GM23338 (cell line): ENCODE measurements at regions not wholly inside any gene's neighbourhood (a gene's known extent, or its start where the extent isn't known, plus 50 kb on each side); places are given as distances from the start of the nearest gene placed in this dataset.

Experiments
- ATAC-seq: fragments of 200-7000 bp; cut with Tn5 transposase; 3 replicates; pipeline ENCODE4 v1.9.1; 2020
- DNase-seq: peaks from one replicate; pipeline ENCODE4 v3.0.0-alpha.2; 2015; ENCODE audit warnings: low spot score
- H2AFZ ChIP-seq: fragments of 200-600 bp; sonication (generic); 2 replicates; pipeline ENCODE4 v1.8.0; 2016; ENCODE audit warnings: antibody characterized with exemption, mild to moderate bottlenecking, moderate library complexity
- H3F3A ChIP-seq: fragments of 200-600 bp; sonication (generic); replicated peaks from 2 replicates; pipeline ENCODE4 v1.8.0; 2017; ENCODE audit warnings: antibody characterized with exemption, mixed run types, low read depth
- H3K27ac ChIP-seq: fragments of 200-600 bp; sonication (generic); 2 replicates; pipeline ENCODE4 v1.6.1; 2016; ENCODE audit warnings: low read depth
- H3K27me3 ChIP-seq: fragments of 200-600 bp; sonication (generic); 2 replicates; pipeline ENCODE4 v1.8.0; 2016; ENCODE audit warnings: mild to moderate bottlenecking, mixed run types, moderate library complexity; ENCODE audit not compliant: insufficient read depth
- H3K36me3 ChIP-seq: fragments of 200-600 bp; sonication (generic); 2 replicates; pipeline ENCODE4 v1.8.0; 2016; ENCODE audit warnings: mild to moderate bottlenecking; ENCODE audit not compliant: insufficient read depth
- H3K4me1 ChIP-seq: fragments of 200-600 bp; sonication (generic); 2 replicates; pipeline ENCODE4 v1.8.0; 2016; ENCODE audit warnings: mild to moderate bottlenecking, moderate library complexity; ENCODE audit not compliant: insufficient read depth
- H3K4me2 ChIP-seq: fragments of 200-600 bp; sonication (generic); 2 replicates; pipeline ENCODE4 v1.7.1; 2017; ENCODE audit warnings: mixed run types
- H3K4me3 ChIP-seq: fragments of 200-600 bp; sonication (generic); 2 replicates; pipeline ENCODE4 v1.6.1; 2016; ENCODE audit warnings: mixed run types
- H3K79me2 ChIP-seq: fragments of 200-600 bp; sonication (generic); replicated peaks from 2 replicates; pipeline ENCODE4 v1.8.0; 2017; ENCODE audit warnings: mild to moderate bottlenecking; ENCODE audit not compliant: insufficient read depth
- H3K9me2 ChIP-seq: fragments of 200-600 bp; sonication (generic); 2 replicates; pipeline ENCODE4 v1.8.0; 2017; ENCODE audit not compliant: insufficient read depth
- H4K20me1 ChIP-seq: fragments of 200-600 bp; sonication (generic); replicated peaks from 2 replicates; pipeline ENCODE4 v1.8.0; 2017; ENCODE audit warnings: mild to moderate bottlenecking; ENCODE audit not compliant: insufficient read depth
- H3K27ac Mint-ChIP-seq: 2 replicates; pipeline ENCODE4 v1.8.0; 2020; ENCODE audit warnings: inconsistent platforms, mild to moderate bottlenecking, moderate library complexity, mixed read lengths
- H3K27me3 Mint-ChIP-seq: 3 replicates; pipeline ENCODE4 v1.8.0; 2022; ENCODE audit warnings: low read depth, mild to moderate bottlenecking, moderate library complexity, mixed read lengths, inconsistent platforms; ENCODE audit not compliant: insufficient read depth, poor library complexity
- H3K36me3 Mint-ChIP-seq: 3 replicates; pipeline ENCODE4 v1.8.0; 2021; ENCODE audit warnings: low read depth, mild to moderate bottlenecking, inconsistent platforms, moderate library complexity, mixed read lengths
- H3K4me1 Mint-ChIP-seq: 3 replicates; pipeline ENCODE4 v1.8.0; 2020; ENCODE audit warnings: mild to moderate bottlenecking, inconsistent platforms, mixed read lengths
- H3K4me3 Mint-ChIP-seq: 3 replicates; pipeline ENCODE4 v1.8.0; 2021; ENCODE audit warnings: moderate library complexity, mild to moderate bottlenecking, inconsistent platforms, mixed read lengths
- H3K9me3 Mint-ChIP-seq: 3 replicates; pipeline ENCODE4 v1.8.0; 2020; ENCODE audit warnings: moderate library complexity, mild to moderate bottlenecking, inconsistent platforms, mixed read lengths
- CREB1 ChIP-seq: fragments of 250-450 bp; sonication (Bioruptor Pico); IDR thresholded peaks from 2 replicates; pipeline ENCODE4 v1.5.0; 2020; ENCODE audit warnings: low read depth, mild to moderate bottlenecking, moderate library complexity
- CTCF ChIP-seq, 2 experiments: fragments of 200-600 bp in 1 of 2; sonication (generic) in 1 of 2; conservative IDR thresholded peaks; 2 replicates each; pipeline versions ENCODE4 v1.5.1 to v1.6.1; 2016 to 2017; ENCODE audit warnings: antibody characterized with exemption in 2 of 2, low read depth in 2 of 2, mild to moderate bottlenecking in 2 of 2, moderate library complexity in 1 of 2
- EZH2 ChIP-seq: fragments of 200-600 bp; sonication (generic); IDR thresholded peaks from one replicate; pipeline ENCODE4 v1.8.0; 2017; ENCODE audit warnings: antibody characterized with exemption, mild to moderate bottlenecking, low read depth; ENCODE audit not compliant: unreplicated experiment
- EZH2phosphoT487 ChIP-seq: fragments of 200-600 bp; sonication (generic); IDR thresholded peaks from one replicate; pipeline ENCODE4 v1.8.1; 2018; ENCODE audit warnings: antibody characterized with exemption; ENCODE audit not compliant: unreplicated experiment
- NANOG ChIP-seq: IDR thresholded peaks from 2 replicates; pipeline ENCODE4 v1.6.1; 2016; ENCODE audit warnings: antibody characterized with exemption, borderline replicate concordance
- POLR2AphosphoS5 ChIP-seq: IDR thresholded peaks from 2 replicates; pipeline ENCODE4 v1.6.1; 2016; ENCODE audit warnings: antibody characterized with exemption, low read depth
- ZNF331 ChIP-seq: fragments of 250-450 bp; sonication (Bioruptor Pico); IDR thresholded peaks from 2 replicates; pipeline ENCODE4 v1.5.0; 2020; ENCODE audit warnings: low read depth, mild to moderate bottlenecking, moderate library complexity
- TF ChIP-seq, protein P1 (sequence below): IDR thresholded peaks from 2 replicates; pipeline ENCODE4 v1.6.1; 2016; ENCODE audit warnings: antibody characterized with exemption
- TF ChIP-seq, protein P2 (sequence below): fragments of 250-450 bp; sonication (Bioruptor Pico); IDR thresholded peaks from 2 replicates; pipeline ENCODE4 v1.5.0; 2020; ENCODE audit warnings: mild to moderate bottlenecking, moderate library complexity

- TF ChIP-seq, protein P1, sequence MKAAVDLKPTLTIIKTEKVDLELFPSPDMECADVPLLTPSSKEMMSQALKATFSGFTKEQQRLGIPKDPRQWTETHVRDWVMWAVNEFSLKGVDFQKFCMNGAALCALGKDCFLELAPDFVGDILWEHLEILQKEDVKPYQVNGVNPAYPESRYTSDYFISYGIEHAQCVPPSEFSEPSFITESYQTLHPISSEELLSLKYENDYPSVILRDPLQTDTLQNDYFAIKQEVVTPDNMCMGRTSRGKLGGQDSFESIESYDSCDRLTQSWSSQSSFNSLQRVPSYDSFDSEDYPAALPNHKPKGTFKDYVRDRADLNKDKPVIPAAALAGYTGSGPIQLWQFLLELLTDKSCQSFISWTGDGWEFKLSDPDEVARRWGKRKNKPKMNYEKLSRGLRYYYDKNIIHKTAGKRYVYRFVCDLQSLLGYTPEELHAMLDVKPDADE: no peak
- no peak for TF ChIP-seq CREB1
- TF ChIP-seq NANOG: no peak
- TF ChIP-seq EZH2: no peak
Measured at GRCh38 chr18:56278421-56279003, 359.9 kb downstream of the TXNL1 start (continued).

GRCh38 chr18:56276466-56276865 is 361.9 kb downstream of the TXNL1 start:
- Histone ChIP-seq H3K4me3 (no peak overlapping the region), H3F3A (no peaks in the 10 kb centered on the region), H3K27ac (no peak overlapping the region), H3K4me2 (no peak overlapping the region), H3K9me2 (peaks cover 14% of the 10 kb centered on the region; the same call in 1 of the 2 replicates), H3K79me2 (no peaks in the 10 kb centered on the region), H4K20me1 (no peaks in the 10 kb centered on the region), H3K4me1 (peaks cover 18% of the 10 kb centered on the region), H2AFZ (no peak overlapping the region), H3K36me3 (no peaks in the 10 kb centered on the region), H3K27me3 (no peaks in the 10 kb centered on the region)
- no peaks in the 10 kb centered on the region for H3K27me3 Mint-ChIP-seq
- no peaks in the 10 kb centered on the region for H3K36me3 Mint-ChIP-seq
- no peak for ATAC-seq
- peaks cover 23% of the 10 kb centered on the region for H3K4me1 Mint-ChIP-seq
- no peak for DNase-seq
- no peak overlapping the region for H3K4me3 Mint-ChIP-seq
- TF ChIP-seq CREB1: no peak
- no peak for TF ChIP-seq NANOG
- no peak for TF ChIP-seq EZH2phosphoT487
- no peak for TF ChIP-seq ZNF331 (CRISPR knock-in tag)
- H3K9me3 Mint-ChIP-seq: no peaks in the 10 kb centered on the region; the same call in 2 of the 3 replicates
- no peak overlapping the region for H3K27ac Mint-ChIP-seq

- Histone ChIP-seq H3F3A (no peaks in the 10 kb centered on the region), H3K4me3 (no peak overlapping the region), H3K4me1 (peaks cover 12% of the 10 kb centered on the region), H3K9me2 (peaks cover 19% of the 10 kb centered on the region), H3K27me3 (no peaks in the 10 kb centered on the region), H3K27ac (no peak overlapping the region), H3K79me2 (no peaks in the 10 kb centered on the region), H3K36me3 (no peaks in the 10 kb centered on the region), H3K4me2 (no peak overlapping the region), H4K20me1 (no peaks in the 10 kb centered on the region), H2AFZ (no peak overlapping the region)
- ATAC-seq: no peak
- Mint-ChIP-seq H3K27ac (no peak overlapping the region), H3K36me3 (no peaks in the 10 kb centered on the region), H3K4me3 (no peak overlapping the region), H3K27me3 (no peaks in the 10 kb centered on the region), H3K9me3 (no peaks in the 10 kb centered on the region; the same call in 2 of the 3 replicates), H3K4me1 (peaks cover 15% of the 10 kb centered on the region)
- no peak for DNase-seq
- TF ChIP-seq POLR2AphosphoS5 (no peak), EZH2phosphoT487 (no peak), NANOG (no peak), CTCF (conservative IDR thresholded peaks at IDR 0.05; ENCODE audit: low read depth in 2 of 2) (no peak)
- TF ChIP-seq, protein P2, sequence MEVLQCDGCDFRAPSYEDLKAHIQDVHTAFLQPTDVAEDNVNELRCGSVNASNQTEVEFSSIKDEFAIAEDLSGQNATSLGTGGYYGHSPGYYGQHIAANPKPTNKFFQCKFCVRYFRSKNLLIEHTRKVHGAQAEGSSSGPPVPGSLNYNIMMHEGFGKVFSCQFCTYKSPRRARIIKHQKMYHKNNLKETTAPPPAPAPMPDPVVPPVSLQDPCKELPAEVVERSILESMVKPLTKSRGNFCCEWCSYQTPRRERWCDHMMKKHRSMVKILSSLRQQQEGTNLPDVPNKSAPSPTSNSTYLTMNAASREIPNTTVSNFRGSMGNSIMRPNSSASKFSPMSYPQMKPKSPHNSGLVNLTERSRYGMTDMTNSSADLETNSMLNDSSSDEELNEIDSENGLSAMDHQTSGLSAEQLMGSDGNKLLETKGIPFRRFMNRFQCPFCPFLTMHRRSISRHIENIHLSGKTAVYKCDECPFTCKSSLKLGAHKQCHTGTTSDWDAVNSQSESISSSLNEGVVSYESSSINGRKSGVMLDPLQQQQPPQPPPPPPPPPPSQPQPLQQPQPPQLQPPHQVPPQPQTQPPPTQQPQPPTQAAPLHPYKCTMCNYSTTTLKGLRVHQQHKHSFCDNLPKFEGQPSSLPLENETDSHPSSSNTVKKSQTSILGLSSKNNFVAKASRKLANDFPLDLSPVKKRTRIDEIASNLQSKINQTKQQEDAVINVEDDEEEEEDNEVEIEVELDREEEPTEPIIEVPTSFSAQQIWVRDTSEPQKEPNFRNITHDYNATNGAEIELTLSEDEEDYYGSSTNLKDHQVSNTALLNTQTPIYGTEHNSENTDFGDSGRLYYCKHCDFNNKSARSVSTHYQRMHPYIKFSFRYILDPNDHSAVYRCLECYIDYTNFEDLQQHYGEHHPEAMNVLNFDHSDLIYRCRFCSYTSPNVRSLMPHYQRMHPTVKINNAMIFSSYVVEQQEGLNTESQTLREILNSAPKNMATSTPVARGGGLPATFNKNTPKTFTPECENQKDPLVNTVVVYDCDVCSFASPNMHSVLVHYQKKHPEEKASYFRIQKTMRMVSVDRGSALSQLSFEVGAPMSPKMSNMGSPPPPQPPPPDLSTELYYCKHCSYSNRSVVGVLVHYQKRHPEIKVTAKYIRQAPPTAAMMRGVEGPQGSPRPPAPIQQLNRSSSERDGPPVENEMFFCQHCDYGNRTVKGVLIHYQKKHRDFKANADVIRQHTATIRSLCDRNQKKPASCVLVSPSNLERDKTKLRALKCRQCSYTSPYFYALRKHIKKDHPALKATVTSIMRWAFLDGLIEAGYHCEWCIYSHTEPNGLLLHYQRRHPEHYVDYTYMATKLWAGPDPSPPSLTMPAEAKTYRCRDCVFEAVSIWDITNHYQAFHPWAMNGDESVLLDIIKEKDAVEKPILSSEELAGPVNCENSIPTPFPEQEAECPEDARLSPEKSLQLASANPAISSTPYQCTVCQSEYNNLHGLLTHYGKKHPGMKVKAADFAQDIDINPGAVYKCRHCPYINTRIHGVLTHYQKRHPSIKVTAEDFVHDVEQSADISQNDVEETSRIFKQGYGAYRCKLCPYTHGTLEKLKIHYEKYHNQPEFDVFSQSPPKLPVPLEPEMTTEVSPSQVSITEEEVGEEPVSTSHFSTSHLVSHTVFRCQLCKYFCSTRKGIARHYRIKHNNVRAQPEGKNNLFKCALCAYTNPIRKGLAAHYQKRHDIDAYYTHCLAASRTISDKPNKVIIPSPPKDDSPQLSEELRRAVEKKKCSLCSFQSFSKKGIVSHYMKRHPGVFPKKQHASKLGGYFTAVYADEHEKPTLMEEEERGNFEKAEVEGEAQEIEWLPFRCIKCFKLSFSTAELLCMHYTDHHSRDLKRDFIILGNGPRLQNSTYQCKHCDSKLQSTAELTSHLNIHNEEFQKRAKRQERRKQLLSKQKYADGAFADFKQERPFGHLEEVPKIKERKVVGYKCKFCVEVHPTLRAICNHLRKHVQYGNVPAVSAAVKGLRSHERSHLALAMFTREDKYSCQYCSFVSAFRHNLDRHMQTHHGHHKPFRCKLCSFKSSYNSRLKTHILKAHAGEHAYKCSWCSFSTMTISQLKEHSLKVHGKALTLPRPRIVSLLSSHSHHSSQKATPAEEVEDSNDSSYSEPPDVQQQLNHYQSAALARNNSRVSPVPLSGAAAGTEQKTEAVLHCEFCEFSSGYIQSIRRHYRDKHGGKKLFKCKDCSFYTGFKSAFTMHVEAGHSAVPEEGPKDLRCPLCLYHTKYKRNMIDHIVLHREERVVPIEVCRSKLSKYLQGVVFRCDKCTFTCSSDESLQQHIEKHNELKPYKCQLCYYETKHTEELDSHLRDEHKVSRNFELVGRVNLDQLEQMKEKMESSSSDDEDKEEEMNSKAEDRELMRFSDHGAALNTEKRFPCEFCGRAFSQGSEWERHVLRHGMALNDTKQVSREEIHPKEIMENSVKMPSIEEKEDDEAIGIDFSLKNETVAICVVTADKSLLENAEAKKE (CRISPR knock-in tag): no peak
Measured at GRCh38 chr18:56273541-56274219, 364.7 kb downstream of the TXNL1 start.
